Body of pancreas (tissue), 4 donors: ENCODE measurements at regions not wholly inside any gene's neighbourhood (a gene's known extent, or its start where the extent isn't known, plus 50 kb on each side); places are given as distances from the start of the nearest gene placed in this dataset.

Experiments used
- ATAC-seq: fragments of 150-250 bp; one replicate; pipeline ENCODE4 v1.9.1; 2016
- DNase-seq, 4 donors: peaks; one replicate each; pipeline ENCODE4 v3.0.0-alpha.2; 2019
- H3K27ac ChIP-seq, 4 donors: fragments of 200-600 bp; sonication (generic); 1 replicate in 3 of 4; 2 replicates in 1 of 4; pipeline versions ENCODE4 v1.5.1 to v1.6.1; 2016 to 2019; ENCODE audit warnings: mild to moderate bottlenecking in 1 of 4, mixed read lengths in 1 of 4, moderate library complexity in 1 of 4
- H3K27me3 ChIP-seq, 2 donors: fragments of 200-600 bp; sonication (generic); one replicate each; pipeline ENCODE4 v1.6.0; 2016; ENCODE audit warnings: mild to moderate bottlenecking in 1 of 2
- H3K36me3 ChIP-seq, 2 donors: fragments of 200-600 bp; sonication (generic); replicated peaks in 1 of 2; 2 replicates each; pipeline ENCODE4 v1.5.1; 2016; ENCODE audit warnings: low read depth in 2 of 2; ENCODE audit not compliant: insufficient read depth in 1 of 2
- H3K4me1 ChIP-seq: fragments of 200-600 bp; sonication (generic); one replicate; pipeline ENCODE4 v1.6.0; 2016
- H3K4me3 ChIP-seq, 2 donors: fragments of 200-600 bp; sonication (generic); 1 replicate in 1 of 2; 2 replicates in 1 of 2; pipeline ENCODE4 v1.5.1; 2016 to 2019
- H3K9me3 ChIP-seq, 3 donors: fragments of 200-600 bp; sonication (generic); 1 replicate in 2 of 3; 2 replicates in 1 of 3; pipeline ENCODE4 v1.5.1; 2016
- CTCF ChIP-seq, 7 experiments: fragments of 450-650 bp in 4 of 7; fragments of 200-600 bp in 3 of 7; sonication (generic) in 3 of 7; IDR thresholded peaks; one replicate each; pipeline ENCODE4 v1.5.1; 2016 to 2019; ENCODE audit warnings: antibody characterized with exemption in 7 of 7
- POLR2A ChIP-seq, 3 donors: fragments of 450-650 bp; IDR thresholded peaks; one replicate each; pipeline ENCODE4 v1.6.1; 2016; ENCODE audit warnings: antibody characterized with exemption in 3 of 3, mild to moderate bottlenecking in 2 of 3
- WGBS, 2 donors: methylation state at CpG; one replicate each; pipeline ENCODE4 v1.1.5; 2017; 5-methylcytosine and 5-hydroxymethylcytosine counted together
- intact Hi-C: fragments of 100-400 bp; cut with DNase I; formaldehyde crosslinking; loops from one replicate; pipeline ENCODE4 v1.15.1; 2023

GRCh38 chr3:101963902-101964362 is 114.6 kb downstream of the NFKBIZ start:
- no peak overlapping the region for H3K4me3 ChIP-seq
- H3K4me1 ChIP-seq, result no peaks in the 10 kb centered on the region
- no peak for TF ChIP-seq CTCF (IDR thresholded peaks at IDR 0.05)
- H3K27ac ChIP-seq, result no peak overlapping the region
- no peaks in the 10 kb centered on the region for H3K9me3 ChIP-seq
- no peaks in the 10 kb centered on the region for H3K36me3 ChIP-seq
- DNase-seq (no peak), ATAC-seq (no peak)
- H3K27me3 ChIP-seq, result no peaks in the 10 kb centered on the region
- intact Hi-C loops, result no loop called here
- 71 to 78% methylated on average over 3 of the region's 3 CpGs for WGBS, 2 donors

- no peak for ATAC-seq
Measured at GRCh38 chr3:101964861-101965260, 115.5 kb downstream of the NFKBIZ start.

GRCh38 chr3:101966226-101966625 is 116.9 kb downstream of the NFKBIZ start:
- intact Hi-C loops, result no loop called here

More at GRCh38 chr3:101964861-101965260, 115.5 kb downstream of the NFKBIZ start:
- Histone ChIP-seq H3K27me3 (no peaks in the 10 kb centered on the region), H3K36me3 (no peaks in the 10 kb centered on the region), H3K27ac (no peak overlapping the region), H3K4me3 (no peak overlapping the region), H3K9me3 (no peaks in the 10 kb centered on the region), H3K4me1 (no peaks in the 10 kb centered on the region)
- no peak for TF ChIP-seq CTCF (IDR thresholded peaks at IDR 0.05)
- TF ChIP-seq POLR2A (IDR thresholded peaks at IDR 0.05), result no peak
- intact Hi-C loops, result no loop called here
- no peak for DNase-seq
- WGBS, 2 donors, result 81 to 84% methylated on average over 4 of the region's 4 CpGs

GRCh38 chr3:101970212-101970611 is 120.9 kb downstream of the NFKBIZ start:
- WGBS, 2 donors, result 78 to 79% methylated on average over 4 of the region's 4 CpGs
- ATAC-seq, result no peak
- Histone ChIP-seq H3K9me3 (no peaks in the 10 kb centered on the region), H3K4me3 (no peak overlapping the region), H3K27me3 (no peaks in the 10 kb centered on the region), H3K27ac (no peak overlapping the region), H3K36me3 (no peaks in the 10 kb centered on the region), H3K4me1 (no peaks in the 10 kb centered on the region)
- intact Hi-C loops, result no loop called here
- no peak for TF ChIP-seq CTCF (IDR thresholded peaks at IDR 0.05)
- no peak for TF ChIP-seq POLR2A (IDR thresholded peaks at IDR 0.05)
- DNase-seq, result no peak

More at GRCh38 chr3:101966226-101966625, 116.9 kb downstream of the NFKBIZ start:
- WGBS, 2 donors, result 67 to 70% methylated on average over 1 of the region's 1 CpG
- H3K27me3 ChIP-seq, result no peaks in the 10 kb centered on the region
- TF ChIP-seq CTCF (IDR thresholded peaks at IDR 0.05) (no peak), POLR2A (IDR thresholded peaks at IDR 0.05) (no peak)
- no peaks in the 10 kb centered on the region for H3K4me1 ChIP-seq
- H3K27ac ChIP-seq, result no peak overlapping the region
- H3K9me3 ChIP-seq, result no peaks in the 10 kb centered on the region
- no peak overlapping the region for H3K4me3 ChIP-seq
- DNase-seq (no peak), ATAC-seq (no peak)
- no peaks in the 10 kb centered on the region for H3K36me3 ChIP-seq

- H3K4me1 ChIP-seq, result peaks cover 1% of the 10 kb centered on the region
- no peaks in the 10 kb centered on the region for H3K36me3 ChIP-seq
- no peak overlapping the region for H3K27ac ChIP-seq
- 89% methylated on average over 6 of the region's 6 CpGs; no CpG with 5 or more reads in 1 of the 2 donors for whole genome bisulfite sequencing, 2 donors
- TF ChIP-seq POLR2A (IDR thresholded peaks at IDR 0.05) (no peak), CTCF (IDR thresholded peaks at IDR 0.05) (no peak)
- ATAC-seq (no peak), DNase-seq (no peak)
- no peaks in the 10 kb centered on the region for H3K27me3 ChIP-seq
- intact Hi-C loops, result no loop called here
- H3K9me3 ChIP-seq, result no peaks in the 10 kb centered on the region
- H3K4me3 ChIP-seq, result no peak overlapping the region
Measured at GRCh38 chr3:101970905-101971304, 121.6 kb downstream of the NFKBIZ start.
